HepG2 (cell line): ENCODE measurements at regions not wholly inside any gene's neighbourhood (a gene's known extent, or its start where the extent isn't known, plus 50 kb on each side); places are given as distances from the start of the nearest gene placed in this dataset.

Experiments
- EHMT2 ChIP-seq: fragments of 200-600 bp; sonication (generic); IDR thresholded peaks from 2 replicates; pipeline ENCODE4 v1.7.0; 2017; ENCODE audit warnings: antibody characterized with exemption, low read depth, low read length, borderline replicate concordance
- FOXP1 ChIP-seq, 2 experiments: fragments of 450-650 bp in 1 of 2; IDR thresholded peaks; 2 replicates each; pipeline ENCODE4 v1.6.1; 2017 to 2018; ENCODE audit warnings: antibody characterized with exemption in 1 of 2
- GATA4 ChIP-seq: sonication (generic); IDR thresholded peaks from 2 replicates; pipeline ENCODE4 v1.6.1; 2016; ENCODE audit warnings: antibody characterized with exemption, low read depth, borderline replicate concordance
- GFI1 ChIP-seq: sonication (generic); formaldehyde crosslinking; IDR thresholded peaks from 2 replicates; pipeline ENCODE4 v1.5.0; 2020; ENCODE audit warnings: missing genetic modification reagents, mild to moderate bottlenecking, borderline replicate concordance
- KLF12 ChIP-seq: sonication (generic); formaldehyde crosslinking; IDR thresholded peaks from 2 replicates; pipeline ENCODE4 v1.4.0; 2020; ENCODE audit warnings: missing genetic modification reagents, borderline replicate concordance
- POGZ ChIP-seq: sonication (generic); formaldehyde crosslinking; IDR thresholded peaks from 2 replicates; pipeline ENCODE4 v1.4.0; 2020; ENCODE audit warnings: mild to moderate bottlenecking, missing genetic modification reagents
- POLR2A ChIP-seq, 2 experiments: IDR thresholded peaks; 2 replicates each; pipeline ENCODE4 v1.6.1; 2011; ENCODE audit warnings: low read depth in 2 of 2, low read length in 2 of 2, mild to moderate bottlenecking in 1 of 2, moderate library complexity in 1 of 2; ENCODE audit not compliant: insufficient read depth in 1 of 2
- RXRB ChIP-seq: IDR thresholded peaks from 2 replicates; pipeline ENCODE4 v1.6.1; 2016; ENCODE audit warnings: borderline replicate concordance, missing genetic modification reagents, missing compliant biosample characterization
- SP1 ChIP-seq, 2 experiments: fragments of 450-650 bp in 1 of 2; sonication (generic) in 1 of 2; formaldehyde crosslinking in 1 of 2; IDR thresholded peaks; 2 replicates each; pipeline versions ENCODE4 v1.4.0 to v1.6.1; 2016 to 2020; ENCODE audit warnings: missing genetic modification reagents in 1 of 2
- ZFP37 ChIP-seq: sonication (generic); formaldehyde crosslinking; IDR thresholded peaks from 2 replicates; pipeline ENCODE4 v1.4.0; 2020; ENCODE audit warnings: missing genetic modification reagents, borderline replicate concordance
- ZNF446 ChIP-seq: sonication (generic); formaldehyde crosslinking; IDR thresholded peaks from 2 replicates; pipeline ENCODE4 v1.5.0; 2020; ENCODE audit warnings: mild to moderate bottlenecking, missing genetic modification reagents
- TF ChIP-seq, protein P1 (sequence below): sonication (generic); formaldehyde crosslinking; IDR thresholded peaks from 2 replicates; pipeline ENCODE4 v1.4.0; 2020; ENCODE audit warnings: missing genetic modification reagents, mild to moderate bottlenecking, borderline replicate concordance
- TF ChIP-seq, protein P2 (sequence below): sonication (generic); formaldehyde crosslinking; IDR thresholded peaks from 2 replicates; pipeline ENCODE4 v1.5.0; 2020; ENCODE audit warnings: missing genetic modification reagents, mild to moderate bottlenecking, borderline replicate concordance
- TF ChIP-seq, protein P3 (sequence below): sonication (generic); formaldehyde crosslinking; IDR thresholded peaks from 2 replicates; pipeline ENCODE4 v1.5.1; 2020; ENCODE audit warnings: mild to moderate bottlenecking, missing genetic modification reagents, borderline replicate concordance
- TF ChIP-seq, protein P4 (sequence below): sonication (generic); formaldehyde crosslinking; IDR thresholded peaks from 2 replicates; pipeline ENCODE4 v1.5.0; 2020; ENCODE audit warnings: missing genetic modification reagents
- TF ChIP-seq, protein P5 (sequence below): IDR thresholded peaks from 2 replicates; pipeline ENCODE4 v1.6.1; 2018; ENCODE audit warnings: missing genetic modification reagents

DNA sequence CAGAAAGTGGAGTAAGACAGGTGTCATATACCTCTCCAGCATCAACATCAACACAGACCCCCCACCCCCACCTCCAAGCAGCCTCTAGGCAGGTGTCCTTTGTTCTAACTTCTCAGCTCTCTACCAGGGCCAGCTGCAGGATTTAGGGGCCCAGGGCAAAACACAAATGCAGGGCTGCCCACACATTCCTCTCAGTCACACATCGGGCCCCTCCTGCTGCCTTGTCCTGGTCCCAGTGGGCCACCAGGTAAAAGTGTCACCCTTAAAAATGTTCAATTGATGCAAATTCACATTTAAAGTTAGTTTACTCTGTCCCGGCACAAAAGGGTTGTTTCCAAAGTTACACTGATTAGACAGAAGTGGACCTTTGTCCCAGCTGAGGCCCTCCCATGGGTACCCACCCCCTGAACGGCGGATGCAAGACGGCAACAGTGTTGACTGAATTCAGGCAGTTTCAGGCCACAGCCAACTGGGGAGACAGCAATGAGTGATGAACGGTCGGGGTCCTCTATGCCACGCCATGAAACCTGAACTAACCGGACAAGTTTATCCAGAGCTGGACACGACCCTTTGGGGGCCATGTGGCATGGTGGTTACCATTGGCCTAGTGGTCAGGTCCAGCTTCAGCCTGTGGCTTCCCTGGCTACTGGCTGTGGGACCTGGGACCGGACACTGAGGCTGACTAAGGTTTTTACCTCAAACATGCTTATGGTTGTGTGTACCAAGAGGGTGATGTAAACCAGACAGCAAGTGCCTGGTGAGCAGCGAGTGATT, 52.2 kb upstream of the UNC93A start (continued):
- TF ChIP-seq, protein P1, sequence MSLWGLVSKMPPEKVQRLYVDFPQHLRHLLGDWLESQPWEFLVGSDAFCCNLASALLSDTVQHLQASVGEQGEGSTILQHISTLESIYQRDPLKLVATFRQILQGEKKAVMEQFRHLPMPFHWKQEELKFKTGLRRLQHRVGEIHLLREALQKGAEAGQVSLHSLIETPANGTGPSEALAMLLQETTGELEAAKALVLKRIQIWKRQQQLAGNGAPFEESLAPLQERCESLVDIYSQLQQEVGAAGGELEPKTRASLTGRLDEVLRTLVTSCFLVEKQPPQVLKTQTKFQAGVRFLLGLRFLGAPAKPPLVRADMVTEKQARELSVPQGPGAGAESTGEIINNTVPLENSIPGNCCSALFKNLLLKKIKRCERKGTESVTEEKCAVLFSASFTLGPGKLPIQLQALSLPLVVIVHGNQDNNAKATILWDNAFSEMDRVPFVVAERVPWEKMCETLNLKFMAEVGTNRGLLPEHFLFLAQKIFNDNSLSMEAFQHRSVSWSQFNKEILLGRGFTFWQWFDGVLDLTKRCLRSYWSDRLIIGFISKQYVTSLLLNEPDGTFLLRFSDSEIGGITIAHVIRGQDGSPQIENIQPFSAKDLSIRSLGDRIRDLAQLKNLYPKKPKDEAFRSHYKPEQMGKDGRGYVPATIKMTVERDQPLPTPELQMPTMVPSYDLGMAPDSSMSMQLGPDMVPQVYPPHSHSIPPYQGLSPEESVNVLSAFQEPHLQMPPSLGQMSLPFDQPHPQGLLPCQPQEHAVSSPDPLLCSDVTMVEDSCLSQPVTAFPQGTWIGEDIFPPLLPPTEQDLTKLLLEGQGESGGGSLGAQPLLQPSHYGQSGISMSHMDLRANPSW (CRISPR knock-in tag): peak; percentile 76; the same call in 1 of the 2 replicates
- TF ChIP-seq ZNF446 (CRISPR knock-in tag) (no peak), KLF12 (CRISPR knock-in tag) (no peak), GATA4 (no peak), RXRB (CRISPR knock-in tag) (peak; percentile 69), FOXP1 (IDR thresholded peaks at IDR 0.05) (no peak), FOXP1 (CRISPR knock-in tag; IDR thresholded peaks at IDR 0.05) (peak; percentile 46; the same call in 1 of the 2 replicates), POGZ (CRISPR knock-in tag) (no peak), SP1 (IDR thresholded peaks at IDR 0.05) (no peak), SP1 (CRISPR knock-in tag; IDR thresholded peaks at IDR 0.05) (no peak), GFI1 (CRISPR knock-in tag) (peak; percentile 10; the same call in 1 of the 2 replicates), POLR2A (IDR thresholded peaks at IDR 0.05; ENCODE audit: insufficient read depth in 1 of 2, low read depth in 2 of 2, low read length in 2 of 2) (peak; percentile 42 to 45; a peak in 1 of 4 replicates), ZFP37 (peak; percentile 15; the same call in 1 of the 2 replicates), EHMT2 (no peak)
- TF ChIP-seq, protein P2, sequence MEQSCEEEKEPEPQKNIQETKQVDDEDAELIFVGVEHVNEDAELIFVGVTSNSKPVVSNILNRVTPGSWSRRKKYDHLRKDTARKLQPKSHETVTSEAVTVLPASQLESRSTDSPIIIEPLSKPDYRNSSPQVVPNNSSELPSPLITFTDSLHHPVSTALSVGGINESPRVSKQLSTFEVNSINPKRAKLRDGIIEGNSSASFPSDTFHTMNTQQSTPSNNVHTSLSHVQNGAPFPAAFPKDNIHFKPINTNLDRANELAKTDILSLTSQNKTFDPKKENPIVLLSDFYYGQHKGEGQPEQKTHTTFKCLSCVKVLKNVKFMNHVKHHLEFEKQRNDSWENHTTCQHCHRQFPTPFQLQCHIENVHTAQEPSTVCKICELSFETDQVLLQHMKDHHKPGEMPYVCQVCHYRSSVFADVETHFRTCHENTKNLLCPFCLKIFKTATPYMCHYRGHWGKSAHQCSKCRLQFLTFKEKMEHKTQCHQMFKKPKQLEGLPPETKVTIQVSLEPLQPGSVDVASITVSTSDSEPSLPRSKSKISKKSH: peak; percentile 74; the same call in 1 of the 2 replicates
- TF ChIP-seq, protein P3, sequence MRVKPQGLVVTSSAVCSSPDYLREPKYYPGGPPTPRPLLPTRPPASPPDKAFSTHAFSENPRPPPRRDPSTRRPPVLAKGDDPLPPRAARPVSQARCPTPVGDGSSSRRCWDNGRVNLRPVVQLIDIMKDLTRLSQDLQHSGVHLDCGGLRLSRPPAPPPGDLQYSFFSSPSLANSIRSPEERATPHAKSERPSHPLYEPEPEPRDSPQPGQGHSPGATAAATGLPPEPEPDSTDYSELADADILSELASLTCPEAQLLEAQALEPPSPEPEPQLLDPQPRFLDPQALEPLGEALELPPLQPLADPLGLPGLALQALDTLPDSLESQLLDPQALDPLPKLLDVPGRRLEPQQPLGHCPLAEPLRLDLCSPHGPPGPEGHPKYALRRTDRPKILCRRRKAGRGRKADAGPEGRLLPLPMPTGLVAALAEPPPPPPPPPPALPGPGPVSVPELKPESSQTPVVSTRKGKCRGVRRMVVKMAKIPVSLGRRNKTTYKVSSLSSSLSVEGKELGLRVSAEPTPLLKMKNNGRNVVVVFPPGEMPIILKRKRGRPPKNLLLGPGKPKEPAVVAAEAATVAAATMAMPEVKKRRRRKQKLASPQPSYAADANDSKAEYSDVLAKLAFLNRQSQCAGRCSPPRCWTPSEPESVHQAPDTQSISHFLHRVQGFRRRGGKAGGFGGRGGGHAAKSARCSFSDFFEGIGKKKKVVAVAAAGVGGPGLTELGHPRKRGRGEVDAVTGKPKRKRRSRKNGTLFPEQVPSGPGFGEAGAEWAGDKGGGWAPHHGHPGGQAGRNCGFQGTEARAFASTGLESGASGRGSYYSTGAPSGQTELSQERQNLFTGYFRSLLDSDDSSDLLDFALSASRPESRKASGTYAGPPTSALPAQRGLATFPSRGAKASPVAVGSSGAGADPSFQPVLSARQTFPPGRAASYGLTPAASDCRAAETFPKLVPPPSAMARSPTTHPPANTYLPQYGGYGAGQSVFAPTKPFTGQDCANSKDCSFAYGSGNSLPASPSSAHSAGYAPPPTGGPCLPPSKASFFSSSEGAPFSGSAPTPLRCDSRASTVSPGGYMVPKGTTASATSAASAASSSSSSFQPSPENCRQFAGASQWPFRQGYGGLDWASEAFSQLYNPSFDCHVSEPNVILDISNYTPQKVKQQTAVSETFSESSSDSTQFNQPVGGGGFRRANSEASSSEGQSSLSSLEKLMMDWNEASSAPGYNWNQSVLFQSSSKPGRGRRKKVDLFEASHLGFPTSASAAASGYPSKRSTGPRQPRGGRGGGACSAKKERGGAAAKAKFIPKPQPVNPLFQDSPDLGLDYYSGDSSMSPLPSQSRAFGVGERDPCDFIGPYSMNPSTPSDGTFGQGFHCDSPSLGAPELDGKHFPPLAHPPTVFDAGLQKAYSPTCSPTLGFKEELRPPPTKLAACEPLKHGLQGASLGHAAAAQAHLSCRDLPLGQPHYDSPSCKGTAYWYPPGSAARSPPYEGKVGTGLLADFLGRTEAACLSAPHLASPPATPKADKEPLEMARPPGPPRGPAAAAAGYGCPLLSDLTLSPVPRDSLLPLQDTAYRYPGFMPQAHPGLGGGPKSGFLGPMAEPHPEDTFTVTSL (CRISPR knock-in tag): no peak; the same call in none of the 2 replicates
- TF ChIP-seq, protein P4, sequence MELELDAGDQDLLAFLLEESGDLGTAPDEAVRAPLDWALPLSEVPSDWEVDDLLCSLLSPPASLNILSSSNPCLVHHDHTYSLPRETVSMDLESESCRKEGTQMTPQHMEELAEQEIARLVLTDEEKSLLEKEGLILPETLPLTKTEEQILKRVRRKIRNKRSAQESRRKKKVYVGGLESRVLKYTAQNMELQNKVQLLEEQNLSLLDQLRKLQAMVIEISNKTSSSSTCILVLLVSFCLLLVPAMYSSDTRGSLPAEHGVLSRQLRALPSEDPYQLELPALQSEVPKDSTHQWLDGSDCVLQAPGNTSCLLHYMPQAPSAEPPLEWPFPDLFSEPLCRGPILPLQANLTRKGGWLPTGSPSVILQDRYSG (CRISPR knock-in tag): no peak
- TF ChIP-seq, protein P5, sequence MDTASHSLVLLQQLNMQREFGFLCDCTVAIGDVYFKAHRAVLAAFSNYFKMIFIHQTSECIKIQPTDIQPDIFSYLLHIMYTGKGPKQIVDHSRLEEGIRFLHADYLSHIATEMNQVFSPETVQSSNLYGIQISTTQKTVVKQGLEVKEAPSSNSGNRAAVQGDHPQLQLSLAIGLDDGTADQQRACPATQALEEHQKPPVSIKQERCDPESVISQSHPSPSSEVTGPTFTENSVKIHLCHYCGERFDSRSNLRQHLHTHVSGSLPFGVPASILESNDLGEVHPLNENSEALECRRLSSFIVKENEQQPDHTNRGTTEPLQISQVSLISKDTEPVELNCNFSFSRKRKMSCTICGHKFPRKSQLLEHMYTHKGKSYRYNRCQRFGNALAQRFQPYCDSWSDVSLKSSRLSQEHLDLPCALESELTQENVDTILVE (CRISPR knock-in tag): no peak
